GM10248 (cell line): ENCODE measurements at regions not wholly inside any gene's neighbourhood (a gene's known extent, or its start where the extent isn't known, plus 50 kb on each side); places are given as distances from the start of the nearest gene placed in this dataset.
A peak's percentile ranks its signal among the peaks of the same experiment; 100 is the strongest.

Experiments used
- CTCF ChIA-PET: fragments of 300-600 bp; sonication (Branson Sonifier 250); formaldehyde crosslinking; extraction: SDS; loops from one replicate; lab custom pipeline; 2021; ENCODE audit warnings: antibody characterized with exemption; lab: Yijun Ruan, JAX
- POLR2A ChIA-PET: fragments of 350-650 bp; sonication (Branson Sonifier 250); formaldehyde crosslinking; extraction: SDS; loops from one replicate; lab custom pipeline; 2020; ENCODE audit warnings: antibody characterized with exemption; lab: Yijun Ruan, JAX
- DNase-seq: peaks from one replicate; pipeline ENCODE4 v3.0.0; 2012; ENCODE audit errors: extremely low spot score
- CTCF ChIP-seq: IDR thresholded peaks from 2 replicates; pipeline ENCODE4 v1.5.1; 2012; ENCODE audit warnings: mild to moderate bottlenecking, low read depth; ENCODE audit errors: extremely low read depth, missing control alignments, control extremely low read depth

GRCh38 chrX:79266702-79267101, 100.4 kb downstream of the ITM2A start:
- ChIA-PET POLR2A (no interaction called here), CTCF (no interaction called here)
- TF ChIP-seq CTCF: no peak
- DNase-seq: no peak

- no peak for DNase-seq
- CTCF ChIA-PET: no interaction called here
- POLR2A ChIA-PET: no interaction called here
- no peak for TF ChIP-seq CTCF
Measured at GRCh38 chrX:79263550-79263949, 103.6 kb downstream of the ITM2A start.

- ChIA-PET POLR2A (no interaction called here), CTCF (interaction anchor here (0.9 to 1.9 kb wide), 4 partner anchors 11 to 87 kb away, joined by 3 to 6 read pairs (median 4); no protein-coding TSS in a partner anchor)
- TF ChIP-seq CTCF: no peak
- peak; percentile 22 for DNase-seq
Measured at GRCh38 chrX:79259073-79259689, 108.0 kb downstream of the ITM2A start.

- ChIA-PET POLR2A (no interaction called here), CTCF (no interaction called here)
- no peak for TF ChIP-seq CTCF
- DNase-seq: no peak
Measured at GRCh38 chrX:79243691-79244090, 99.2 kb downstream of the GPR174 start.

GRCh38 chrX:79235899-79236298, 91.4 kb downstream of the GPR174 start:
- no peak for TF ChIP-seq CTCF
- CTCF ChIA-PET: no interaction called here
- no peak for DNase-seq
- POLR2A ChIA-PET: no interaction called here

GRCh38 chrX:79231662-79232061, 87.2 kb downstream of the GPR174 start:
- no peak for TF ChIP-seq CTCF
- POLR2A ChIA-PET: no interaction called here
- CTCF ChIA-PET: interaction anchor here (1.3 kb wide), 1 partner anchor 11 kb away, joined by 3 read pairs; no protein-coding TSS in a partner anchor
- DNase-seq: no peak
